Hematopoietic multipotent progenitor cell treated with erythropoietin and hydrocortisone succinate and interleukin-3 and kit ligand, for 4 days (in vitro differentiated cells): ENCODE measurements at regions not wholly inside any gene's neighbourhood (a gene's known extent, or its start where the extent isn't known, plus 50 kb on each side); places are given as distances from the start of the nearest gene placed in this dataset.
"Not testable (repeated sequence)": the region's sequence is repeated elsewhere in the genome, so short reads cannot be mapped to it uniquely, and the experiment has no call there.

Experiments used
- DNase-seq: peaks from one replicate; pipeline ENCODE4 v3.0.0-alpha.2; 2015

DNA sequence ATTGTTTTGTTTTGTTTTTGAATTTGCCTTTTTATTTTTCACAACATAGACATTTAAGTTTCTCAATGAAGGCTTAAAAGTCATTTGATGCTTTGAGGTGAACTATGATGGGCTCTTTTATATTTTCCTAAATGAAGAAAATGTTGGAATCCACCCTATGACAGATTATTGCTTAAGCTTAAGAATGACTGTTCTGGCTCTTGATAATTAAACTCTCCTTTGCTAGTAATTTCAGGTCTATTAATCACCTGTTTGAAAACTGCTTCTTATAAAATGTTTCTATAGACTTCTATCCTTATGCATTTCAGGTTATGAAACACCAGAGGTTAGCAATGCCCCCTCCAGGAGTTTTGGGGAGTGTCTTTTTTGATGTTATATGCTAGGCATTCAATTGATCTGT, 424.1 kb upstream of the DYNLRB2 start:
- DNase-seq = no peak

- no peak for DNase-seq
Observed at GRCh38 chr16:80114699-80115098, 426.1 kb upstream of the DYNLRB2 start.

DNA sequence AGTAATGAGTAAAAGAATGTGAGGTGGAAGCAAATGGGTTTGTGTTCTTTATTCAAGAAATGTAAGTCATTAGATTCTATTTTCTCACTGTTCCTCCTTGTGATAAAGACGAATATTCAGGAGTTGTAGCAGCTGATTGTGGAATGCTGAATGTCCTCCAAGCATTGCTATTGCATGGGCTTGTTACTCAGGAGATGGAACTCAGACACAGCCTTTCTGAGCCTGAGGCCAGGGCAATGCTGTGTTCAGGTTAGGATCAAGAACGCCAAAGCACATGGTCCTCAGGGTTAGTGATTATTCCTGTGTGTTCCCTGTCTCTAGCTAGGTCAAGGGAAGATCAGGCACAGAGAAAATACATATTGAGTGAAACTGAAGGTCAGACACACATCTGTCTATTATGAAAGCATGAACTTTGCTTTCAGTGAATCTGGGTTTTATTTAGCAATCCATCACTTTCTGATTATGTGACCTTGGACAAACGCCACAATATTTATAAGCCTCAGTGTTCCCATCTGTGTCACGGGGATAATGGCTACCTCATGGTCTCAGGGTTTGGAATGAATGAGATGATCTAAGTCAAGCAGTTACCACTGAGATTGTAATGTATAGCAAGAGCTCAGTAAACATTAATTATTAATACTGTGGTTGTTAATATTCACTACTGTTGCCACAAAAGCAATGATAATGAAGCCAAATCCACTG, 426.8 kb upstream of the DYNLRB2 start:
- no peak for DNase-seq

GRCh38 chr16:80109581-80109980, 431.2 kb upstream of the DYNLRB2 start:
- no peak for DNase-seq

- DNase-seq = no peak
Observed at GRCh38 chr16:80107900-80108299, 432.9 kb upstream of the DYNLRB2 start.

GRCh38 chr16:80105751-80106150, 435.0 kb upstream of the DYNLRB2 start:
- no peak for DNase-seq

DNA sequence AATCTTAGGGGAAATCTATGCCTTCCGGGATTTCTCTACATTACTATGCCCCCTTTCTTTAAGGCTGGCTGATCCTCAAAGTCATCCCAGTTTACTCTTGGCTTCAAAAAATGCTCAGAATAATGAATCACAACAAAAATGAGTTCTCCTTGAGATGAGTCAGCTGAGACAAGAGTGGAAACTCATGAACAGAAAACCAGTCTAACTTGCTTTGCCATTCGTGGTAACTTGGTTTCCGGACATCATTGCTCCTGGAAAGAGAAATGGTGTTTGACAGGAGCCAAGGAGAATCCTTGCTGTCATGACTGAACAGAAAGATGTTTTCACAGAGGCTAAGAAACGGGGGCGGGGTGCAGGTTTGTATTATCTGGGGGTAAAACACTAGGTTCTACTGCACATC, 435.6 kb upstream of the DYNLRB2 start:
- no peak for DNase-seq

DNA sequence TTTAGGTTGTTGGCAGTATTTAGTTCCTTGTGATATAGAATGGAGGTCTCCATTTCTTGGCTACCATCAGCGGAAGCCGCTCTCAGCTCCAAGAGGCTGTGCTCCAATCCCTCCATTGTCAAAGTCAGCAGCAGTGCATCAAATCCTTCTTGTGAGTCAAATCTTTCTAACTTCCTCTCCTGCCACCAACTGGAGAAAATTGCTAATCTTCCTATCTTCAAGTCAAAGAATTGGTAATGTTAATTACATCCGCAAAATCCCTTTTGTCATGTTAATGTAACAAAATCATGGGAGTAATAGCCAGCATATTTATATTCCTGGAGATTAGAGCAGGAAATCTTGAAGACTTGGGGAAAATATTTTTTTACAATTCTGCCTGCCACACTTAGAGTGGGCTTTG, 436.4 kb upstream of the DYNLRB2 start:
- peak; percentile 11 for DNase-seq

GRCh38 chr16:80103463-80103862, 437.3 kb upstream of the DYNLRB2 start:
- no peak for DNase-seq

- DNase-seq = no peak
Observed at GRCh38 chr16:80100846-80101451, 439.8 kb upstream of the DYNLRB2 start.

DNA sequence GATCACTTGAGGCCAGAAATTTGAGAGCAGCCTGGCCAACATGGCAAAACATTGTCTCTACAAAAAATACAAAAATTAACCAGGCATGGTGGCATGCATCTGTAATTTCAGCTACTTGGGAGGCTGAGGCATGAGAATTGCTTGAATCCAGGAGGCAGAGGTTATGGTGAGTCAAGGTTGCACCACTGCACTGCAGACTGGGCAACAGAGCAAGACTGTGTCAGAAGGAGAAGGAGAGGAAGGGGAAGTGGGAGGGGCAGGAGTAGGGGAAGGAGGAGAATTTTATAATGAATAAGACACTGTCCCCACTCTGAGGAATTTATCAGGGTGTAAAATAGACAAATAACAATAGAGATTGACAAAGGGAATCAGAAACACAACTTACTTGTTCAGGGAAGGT, 440.6 kb upstream of the DYNLRB2 start:
- DNase-seq = no peak

DNA sequence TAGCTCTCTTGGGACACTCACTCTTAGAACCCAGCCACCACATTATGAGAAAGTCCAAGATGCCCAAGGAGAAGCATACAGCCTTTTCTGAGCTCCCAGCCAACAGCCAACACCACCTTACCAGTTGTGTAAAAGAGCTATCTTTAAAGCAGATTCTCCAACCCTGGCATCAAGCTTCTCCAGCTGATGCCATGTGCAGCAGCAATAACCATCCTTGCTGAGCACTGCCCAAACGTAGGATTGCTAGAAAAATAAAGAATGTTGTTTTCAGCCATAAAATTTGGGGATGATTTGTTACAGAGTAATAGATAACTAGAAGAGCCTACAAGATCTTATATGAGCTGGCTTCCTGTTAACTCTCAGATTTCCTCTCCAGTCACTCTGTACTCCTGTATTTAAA, 443.7 kb upstream of the DYNLRB2 start:
- DNase-seq = no peak

- no peak for DNase-seq
Observed at GRCh38 chr16:80092681-80093080, 448.1 kb upstream of the DYNLRB2 start.

GRCh38 chr16:80091453-80091852, 449.3 kb upstream of the DYNLRB2 start:
- DNase-seq = not testable (repeated sequence)

- no peak for DNase-seq
Observed at GRCh38 chr16:80085606-80086005, 455.2 kb upstream of the DYNLRB2 start.

GRCh38 chr16:80084614-80085013, 456.2 kb upstream of the DYNLRB2 start:
- peak; percentile 73 for DNase-seq

DNA sequence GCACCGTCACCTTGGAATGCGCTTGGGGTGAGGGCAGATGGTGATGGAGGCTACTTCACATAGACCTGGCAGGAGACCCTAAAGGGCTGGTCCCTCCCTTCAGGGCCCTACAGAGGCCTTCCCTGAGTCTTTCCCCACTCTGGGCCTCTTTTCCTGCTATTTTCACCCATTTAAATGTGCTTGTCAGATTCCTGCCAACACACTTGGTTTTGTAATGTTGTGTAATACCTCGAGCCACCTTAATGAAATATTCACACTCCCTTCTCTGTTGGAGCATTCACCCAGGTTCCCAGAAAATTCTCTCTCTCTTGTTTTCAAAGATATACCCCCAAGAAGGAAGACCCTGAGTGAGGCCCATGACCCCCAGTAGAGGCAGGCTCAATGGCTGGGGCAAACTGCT, 456.6 kb upstream of the DYNLRB2 start:
- no peak for DNase-seq

- DNase-seq = no peak
Observed at GRCh38 chr16:80082906-80083305, 457.9 kb upstream of the DYNLRB2 start.

DNA sequence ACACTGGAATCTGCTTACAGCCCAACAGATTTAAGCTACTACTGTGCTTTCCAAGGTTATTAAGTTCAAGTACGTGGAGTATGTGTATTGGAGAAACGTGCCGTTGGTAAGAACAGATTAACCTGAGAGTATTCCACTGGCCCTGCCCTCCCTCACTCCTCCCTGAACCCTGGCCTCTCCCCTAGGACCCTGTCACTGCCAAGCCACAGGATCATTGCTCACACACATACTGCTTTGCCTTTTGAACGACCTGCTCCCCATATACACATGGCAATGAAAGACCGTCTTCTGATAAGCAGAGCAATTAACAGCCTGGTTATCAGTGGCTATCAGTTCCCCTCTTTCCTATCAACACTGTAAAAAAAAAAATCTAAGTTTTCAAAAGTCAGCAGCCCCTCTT, 458.9 kb upstream of the DYNLRB2 start:
- DNase-seq = no peak

- no peak for DNase-seq
Observed at GRCh38 chr16:80080287-80080851, 460.4 kb upstream of the DYNLRB2 start.

DNA sequence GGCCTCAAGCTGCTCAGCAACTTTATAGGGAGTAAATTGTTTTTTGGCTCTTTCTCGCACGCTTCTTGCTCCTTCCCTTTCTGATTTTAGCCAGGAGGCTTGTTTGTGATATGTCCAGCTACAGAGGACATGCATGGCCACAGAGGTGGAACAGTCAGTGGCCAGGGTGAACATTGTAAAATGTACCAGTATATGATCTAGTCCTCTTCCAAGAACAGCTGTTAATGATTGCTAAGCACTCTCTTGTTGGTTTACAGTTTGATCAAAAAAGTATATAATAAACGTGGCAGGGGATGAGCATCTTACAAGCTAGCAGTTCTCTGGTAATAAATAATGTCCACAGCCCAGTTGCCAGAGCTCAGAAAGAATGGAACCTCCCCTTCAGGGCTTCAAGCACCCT, 461.7 kb upstream of the DYNLRB2 start:
- DNase-seq = no peak

GRCh38 chr16:80077696-80078095, 463.1 kb upstream of the DYNLRB2 start:
- DNase-seq = no peak

GRCh38 chr16:80074329-80074728, 466.5 kb upstream of the DYNLRB2 start:
- DNase-seq = no peak

DNA sequence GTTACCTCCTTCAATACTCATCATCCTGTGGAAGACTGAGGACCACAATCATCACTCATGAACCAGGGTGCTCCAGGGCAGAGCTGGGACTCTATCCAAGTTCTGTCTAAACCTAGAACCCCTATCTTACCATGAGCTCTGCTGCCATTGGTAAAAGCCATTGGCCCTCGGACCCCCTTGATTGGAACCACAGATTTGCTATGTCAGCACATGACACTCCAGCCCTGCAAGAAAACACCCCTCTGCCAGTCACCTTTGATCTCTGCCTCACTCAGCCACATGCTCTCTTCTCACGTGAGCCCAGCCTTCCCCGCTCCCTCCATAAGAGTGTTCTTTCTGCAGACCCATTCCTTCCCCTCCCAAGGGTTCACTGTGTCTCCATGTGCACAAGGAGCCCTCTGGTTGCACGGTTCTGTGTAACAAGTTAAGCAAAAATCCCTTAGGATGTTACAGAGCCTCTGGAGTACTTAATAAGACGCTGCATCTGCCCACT, 468.8 kb upstream of the DYNLRB2 start:
- no peak for DNase-seq
